ENCODE measurements at regions not wholly inside any gene's neighbourhood (a gene's known extent, or its start where the extent isn't known, plus 50 kb on each side); places are given as distances from the start of the nearest gene placed in this dataset.

- no peaks in the 10 kb centered on the region for H3K36me3 ChIP-seq (ENCODE audit: control insufficient read depth in 3 of 3, insufficient read depth in 3 of 3, low read length in 3 of 3)
- no peak overlapping the region for H3K9ac ChIP-seq (ENCODE audit: low read depth in 1 of 3, low read length in 3 of 3)
- H3K4me3 ChIP-seq (ENCODE audit: low read length in 3 of 3) = no peak overlapping the region
- H3K27me3 ChIP-seq (ENCODE audit: control insufficient read depth in 3 of 3, insufficient read depth in 3 of 3, low read length in 3 of 3) = no peaks in the 10 kb centered on the region
- H3K27ac ChIP-seq (ENCODE audit: low read depth, low read length) = no peak overlapping the region
- H3K4me1 ChIP-seq (ENCODE audit: control insufficient read depth in 3 of 3, insufficient read depth in 3 of 3, low read length in 3 of 3) = no peaks in the 10 kb centered on the region
- no peaks in the 10 kb centered on the region for H3K9me3 ChIP-seq (ENCODE audit: control insufficient read depth in 3 of 3, low read length in 3 of 3)
These were observed 914.9 kb downstream of the EFNA5 start for GRCh38 chr5:106755789-106756188.

GRCh38 chr5:106755066-106755465 lies 915.7 kb downstream of the EFNA5 start:
- H3K27me3 ChIP-seq (ENCODE audit: control insufficient read depth in 3 of 3, insufficient read depth in 3 of 3, low read length in 3 of 3) = no peaks in the 10 kb centered on the region
- no peaks in the 10 kb centered on the region for H3K9me3 ChIP-seq (ENCODE audit: control insufficient read depth in 3 of 3, low read length in 3 of 3)
- no peak overlapping the region for H3K9ac ChIP-seq (ENCODE audit: low read depth in 1 of 3, low read length in 3 of 3)
- H3K27ac ChIP-seq (ENCODE audit: low read depth, low read length) = no peak overlapping the region
- H3K4me3 ChIP-seq (ENCODE audit: low read length in 3 of 3) = no peak overlapping the region
- H3K4me1 ChIP-seq (ENCODE audit: control insufficient read depth in 3 of 3, insufficient read depth in 3 of 3, low read length in 3 of 3) = no peaks in the 10 kb centered on the region
- no peaks in the 10 kb centered on the region for H3K36me3 ChIP-seq (ENCODE audit: control insufficient read depth in 3 of 3, insufficient read depth in 3 of 3, low read length in 3 of 3)

- H3K4me3 ChIP-seq (ENCODE audit: low read length in 3 of 3) = no peak overlapping the region
- H3K4me1 ChIP-seq (ENCODE audit: control insufficient read depth in 3 of 3, insufficient read depth in 3 of 3, low read length in 3 of 3) = no peaks in the 10 kb centered on the region
- no peaks in the 10 kb centered on the region for H3K9me3 ChIP-seq (ENCODE audit: control insufficient read depth in 3 of 3, low read length in 3 of 3)
- H3K27ac ChIP-seq (ENCODE audit: low read depth, low read length) = no peak overlapping the region
- H3K9ac ChIP-seq (ENCODE audit: low read depth in 1 of 3, low read length in 3 of 3) = no peak overlapping the region
- no peaks in the 10 kb centered on the region for H3K36me3 ChIP-seq (ENCODE audit: control insufficient read depth in 3 of 3, insufficient read depth in 3 of 3, low read length in 3 of 3)
- H3K27me3 ChIP-seq (ENCODE audit: control insufficient read depth in 3 of 3, insufficient read depth in 3 of 3, low read length in 3 of 3) = no peaks in the 10 kb centered on the region
These were observed 920.9 kb downstream of the EFNA5 start for GRCh38 chr5:106749826-106750225.

GRCh38 chr5:106739127-106739526 lies 931.6 kb downstream of the EFNA5 start:
- H3K4me3 ChIP-seq (ENCODE audit: low read length in 3 of 3) = no peak overlapping the region
- peaks cover 0 to 5% (median 2%) of the 10 kb centered on the region in 3 donors for H3K9me3 ChIP-seq (ENCODE audit: control insufficient read depth in 3 of 3, low read length in 3 of 3)
- H3K27me3 ChIP-seq (ENCODE audit: control insufficient read depth in 3 of 3, insufficient read depth in 3 of 3, low read length in 3 of 3) = no peaks in the 10 kb centered on the region
- H3K4me1 ChIP-seq (ENCODE audit: control insufficient read depth in 3 of 3, insufficient read depth in 3 of 3, low read length in 3 of 3) = no peaks in the 10 kb centered on the region
- H3K27ac ChIP-seq (ENCODE audit: low read depth, low read length) = no peak overlapping the region
- H3K36me3 ChIP-seq (ENCODE audit: control insufficient read depth in 3 of 3, insufficient read depth in 3 of 3, low read length in 3 of 3) = no peaks in the 10 kb centered on the region
- H3K9ac ChIP-seq (ENCODE audit: low read depth in 1 of 3, low read length in 3 of 3) = no peak overlapping the region

- no peaks in the 10 kb centered on the region for H3K36me3 ChIP-seq (ENCODE audit: control insufficient read depth in 3 of 3, insufficient read depth in 3 of 3, low read length in 3 of 3)
- H3K4me3 ChIP-seq (ENCODE audit: low read length in 3 of 3) = no peak overlapping the region
- no peak overlapping the region for H3K27ac ChIP-seq (ENCODE audit: low read depth, low read length)
- H3K9ac ChIP-seq (ENCODE audit: low read depth in 1 of 3, low read length in 3 of 3) = no peak overlapping the region
- H3K4me1 ChIP-seq (ENCODE audit: control insufficient read depth in 3 of 3, insufficient read depth in 3 of 3, low read length in 3 of 3) = no peaks in the 10 kb centered on the region
- no peaks in the 10 kb centered on the region for H3K27me3 ChIP-seq (ENCODE audit: control insufficient read depth in 3 of 3, insufficient read depth in 3 of 3, low read length in 3 of 3)
- H3K9me3 ChIP-seq (ENCODE audit: control insufficient read depth in 3 of 3, low read length in 3 of 3) = peaks cover 0 to 5% (median 2%) of the 10 kb centered on the region in 3 donors
These were observed 933.6 kb downstream of the EFNA5 start for GRCh38 chr5:106737111-106737510.

- Histone ChIP-seq H3K9me3 (ENCODE audit: control insufficient read depth in 3 of 3, low read length in 3 of 3) (peaks cover 0 to 5% (median 2%) of the 10 kb centered on the region in 3 donors), H3K27ac (ENCODE audit: low read depth, low read length) (no peak overlapping the region)
These were observed 938.1 kb downstream of the EFNA5 start for GRCh38 chr5:106732624-106733023.

GRCh38 chr5:106730912-106731311 lies 939.8 kb downstream of the EFNA5 start:
- Histone ChIP-seq H3K27ac (ENCODE audit: low read depth, low read length) (no peak overlapping the region), H3K9me3 (ENCODE audit: control insufficient read depth in 3 of 3, low read length in 3 of 3) (peaks cover 0 to 5% (median 2%) of the 10 kb centered on the region in 3 donors), H3K27me3 (ENCODE audit: control insufficient read depth in 3 of 3, insufficient read depth in 3 of 3, low read length in 3 of 3) (no peaks in the 10 kb centered on the region), H3K36me3 (ENCODE audit: control insufficient read depth in 3 of 3, insufficient read depth in 3 of 3, low read length in 3 of 3) (no peaks in the 10 kb centered on the region), H3K4me1 (ENCODE audit: control insufficient read depth in 3 of 3, insufficient read depth in 3 of 3, low read length in 3 of 3) (no peaks in the 10 kb centered on the region), H3K4me3 (ENCODE audit: low read length in 3 of 3) (no peak overlapping the region), H3K9ac (ENCODE audit: low read depth in 1 of 3, low read length in 3 of 3) (no peak overlapping the region)

More at GRCh38 chr5:106732624-106733023, 938.1 kb downstream of the EFNA5 start:
- Histone ChIP-seq H3K4me1 (ENCODE audit: control insufficient read depth in 3 of 3, insufficient read depth in 3 of 3, low read length in 3 of 3) (no peaks in the 10 kb centered on the region), H3K36me3 (ENCODE audit: control insufficient read depth in 3 of 3, insufficient read depth in 3 of 3, low read length in 3 of 3) (no peaks in the 10 kb centered on the region), H3K27me3 (ENCODE audit: control insufficient read depth in 3 of 3, insufficient read depth in 3 of 3, low read length in 3 of 3) (no peaks in the 10 kb centered on the region), H3K4me3 (ENCODE audit: low read length in 3 of 3) (no peak overlapping the region), H3K9ac (ENCODE audit: low read depth in 1 of 3, low read length in 3 of 3) (no peak overlapping the region)

GRCh38 chr5:106730506-106730905 lies 940.2 kb downstream of the EFNA5 start:
- Histone ChIP-seq H3K4me1 (ENCODE audit: control insufficient read depth in 3 of 3, insufficient read depth in 3 of 3, low read length in 3 of 3) (no peaks in the 10 kb centered on the region), H3K9me3 (ENCODE audit: control insufficient read depth in 3 of 3, low read length in 3 of 3) (peaks cover 0 to 2% (median 2%) of the 10 kb centered on the region in 3 donors), H3K4me3 (ENCODE audit: low read length in 3 of 3) (no peak overlapping the region), H3K9ac (ENCODE audit: low read depth in 1 of 3, low read length in 3 of 3) (no peak overlapping the region), H3K27me3 (ENCODE audit: control insufficient read depth in 3 of 3, insufficient read depth in 3 of 3, low read length in 3 of 3) (no peaks in the 10 kb centered on the region), H3K27ac (ENCODE audit: low read depth, low read length) (no peak overlapping the region), H3K36me3 (ENCODE audit: control insufficient read depth in 3 of 3, insufficient read depth in 3 of 3, low read length in 3 of 3) (no peaks in the 10 kb centered on the region)

GRCh38 chr5:106728208-106728607 lies 942.5 kb downstream of the EFNA5 start:
- Histone ChIP-seq H3K9me3 (ENCODE audit: control insufficient read depth in 3 of 3, low read length in 3 of 3) (no peaks in the 10 kb centered on the region), H3K9ac (ENCODE audit: low read depth in 1 of 3, low read length in 3 of 3) (no peak overlapping the region), H3K36me3 (ENCODE audit: control insufficient read depth in 3 of 3, insufficient read depth in 3 of 3, low read length in 3 of 3) (no peaks in the 10 kb centered on the region), H3K4me3 (ENCODE audit: low read length in 3 of 3) (no peak overlapping the region), H3K27ac (ENCODE audit: low read depth, low read length) (no peak overlapping the region), H3K4me1 (ENCODE audit: control insufficient read depth in 3 of 3, insufficient read depth in 3 of 3, low read length in 3 of 3) (no peaks in the 10 kb centered on the region), H3K27me3 (ENCODE audit: control insufficient read depth in 3 of 3, insufficient read depth in 3 of 3, low read length in 3 of 3) (no peaks in the 10 kb centered on the region)

GRCh38 chr5:106727071-106727470 lies 943.7 kb downstream of the EFNA5 start:
- Histone ChIP-seq H3K36me3 (ENCODE audit: control insufficient read depth in 3 of 3, insufficient read depth in 3 of 3, low read length in 3 of 3) (no peaks in the 10 kb centered on the region), H3K4me1 (ENCODE audit: control insufficient read depth in 3 of 3, insufficient read depth in 3 of 3, low read length in 3 of 3) (no peaks in the 10 kb centered on the region), H3K9me3 (ENCODE audit: control insufficient read depth in 3 of 3, low read length in 3 of 3) (no peaks in the 10 kb centered on the region), H3K4me3 (ENCODE audit: low read length in 3 of 3) (no peak overlapping the region), H3K27me3 (ENCODE audit: control insufficient read depth in 3 of 3, insufficient read depth in 3 of 3, low read length in 3 of 3) (no peaks in the 10 kb centered on the region), H3K9ac (ENCODE audit: low read depth in 1 of 3, low read length in 3 of 3) (no peak overlapping the region), H3K27ac (ENCODE audit: low read depth, low read length) (no peak overlapping the region)

- Histone ChIP-seq H3K27me3 (ENCODE audit: control insufficient read depth in 3 of 3, insufficient read depth in 3 of 3, low read length in 3 of 3) (no peaks in the 10 kb centered on the region), H3K9ac (ENCODE audit: low read depth in 1 of 3, low read length in 3 of 3) (no peak overlapping the region), H3K4me1 (ENCODE audit: control insufficient read depth in 3 of 3, insufficient read depth in 3 of 3, low read length in 3 of 3) (no peaks in the 10 kb centered on the region), H3K27ac (ENCODE audit: low read depth, low read length) (no peak overlapping the region), H3K36me3 (ENCODE audit: control insufficient read depth in 3 of 3, insufficient read depth in 3 of 3, low read length in 3 of 3) (no peaks in the 10 kb centered on the region), H3K4me3 (ENCODE audit: low read length in 3 of 3) (no peak overlapping the region), H3K9me3 (ENCODE audit: control insufficient read depth in 3 of 3, low read length in 3 of 3) (no peaks in the 10 kb centered on the region)
These were observed 950.4 kb downstream of the EFNA5 start for GRCh38 chr5:106720367-106720766.
